ENCODE measurements at regions not wholly inside any gene's neighbourhood (a gene's known extent, or its start where the extent isn't known, plus 50 kb on each side); places are given as distances from the start of the nearest gene placed in this dataset.

- H3K27ac ChIP-seq (replicated peaks), result no peak overlapping the region
- no peaks in the 10 kb centered on the region for H3K27me3 ChIP-seq (ENCODE audit: insufficient read depth, poor library complexity, severe bottlenecking)
- H3K4me3 ChIP-seq (replicated peaks; ENCODE audit: insufficient read depth, low read length), result no peak overlapping the region
- DNase-seq (ENCODE audit: low read depth in 1 of 2, low spot score in 1 of 2), result no peak
- no peak for TF ChIP-seq GABPA (IDR thresholded peaks at IDR 0.05; ENCODE audit: low read depth)
- TF ChIP-seq POLR2AphosphoS5 (IDR thresholded peaks at IDR 0.05; ENCODE audit: low read depth), result no peak
- no peak for TF ChIP-seq CTCF (IDR thresholded peaks at IDR 0.05; ENCODE audit: insufficient read depth, low read length)
- TF ChIP-seq REST (IDR thresholded peaks at IDR 0.05; ENCODE audit: insufficient replicate concordance, low read depth), result no peak
- no peak for TF ChIP-seq SPI1 (IDR thresholded peaks at IDR 0.05; ENCODE audit: borderline replicate concordance, low read depth)
Observed at GRCh38 chr6:21985904-21986303, 310.9 kb downstream of the PRL start.

GRCh38 chr6:21986703-21987102 is 310.1 kb downstream of the PRL start:
- TF ChIP-seq CTCF (IDR thresholded peaks at IDR 0.05; ENCODE audit: insufficient read depth, low read length), result no peak
- TF ChIP-seq REST (IDR thresholded peaks at IDR 0.05; ENCODE audit: insufficient replicate concordance, low read depth), result no peak
- TF ChIP-seq SPI1 (IDR thresholded peaks at IDR 0.05; ENCODE audit: borderline replicate concordance, low read depth), result no peak
- TF ChIP-seq POLR2AphosphoS5 (IDR thresholded peaks at IDR 0.05; ENCODE audit: low read depth), result no peak
- no peak for TF ChIP-seq GABPA (IDR thresholded peaks at IDR 0.05; ENCODE audit: low read depth)
- no peaks in the 10 kb centered on the region for H3K27me3 ChIP-seq (ENCODE audit: insufficient read depth, poor library complexity, severe bottlenecking)
- H3K27ac ChIP-seq (replicated peaks), result peak overlapping the region; percentile 42; the same call in 1 of the 2 replicates
- no peak overlapping the region for H3K4me3 ChIP-seq (replicated peaks; ENCODE audit: insufficient read depth, low read length)
- no peak for DNase-seq (ENCODE audit: low read depth in 1 of 2, low spot score in 1 of 2)

- TF ChIP-seq GABPA (IDR thresholded peaks at IDR 0.05; ENCODE audit: low read depth) (0 out of 2 replicates have a peak, but pooled peaks have one; percentile 10), CTCF (IDR thresholded peaks at IDR 0.05; ENCODE audit: insufficient read depth, low read length) (no peak)
- DNase-seq (ENCODE audit: low read depth in 1 of 2, low spot score in 1 of 2), result peak; percentile 27 to 63
- H3K27ac ChIP-seq (replicated peaks), result peak overlapping the region; percentile 42
- H3K4me3 ChIP-seq (replicated peaks; ENCODE audit: insufficient read depth, low read length), result peak overlapping the region; percentile 28
- H3K27me3 ChIP-seq (ENCODE audit: insufficient read depth, poor library complexity, severe bottlenecking), result no peaks in the 10 kb centered on the region
Observed at GRCh38 chr6:21987501-21987957, 309.3 kb downstream of the PRL start.

GRCh38 chr6:21990577-21990976 is 306.3 kb downstream of the PRL start:
- DNase-seq (ENCODE audit: low read depth in 1 of 2, low spot score in 1 of 2), result no peak
- no peak overlapping the region for H3K4me3 ChIP-seq (replicated peaks; ENCODE audit: insufficient read depth, low read length)
- H3K27ac ChIP-seq (replicated peaks), result no peak overlapping the region
- TF ChIP-seq CTCF (IDR thresholded peaks at IDR 0.05; ENCODE audit: insufficient read depth, low read length), result no peak
- TF ChIP-seq REST (IDR thresholded peaks at IDR 0.05; ENCODE audit: insufficient replicate concordance, low read depth), result no peak
- TF ChIP-seq GABPA (IDR thresholded peaks at IDR 0.05; ENCODE audit: low read depth), result no peak
- TF ChIP-seq POLR2AphosphoS5 (IDR thresholded peaks at IDR 0.05; ENCODE audit: low read depth), result no peak
- TF ChIP-seq SPI1 (IDR thresholded peaks at IDR 0.05; ENCODE audit: borderline replicate concordance, low read depth), result no peak
- H3K27me3 ChIP-seq (ENCODE audit: insufficient read depth, poor library complexity, severe bottlenecking), result no peaks in the 10 kb centered on the region
